ENCODE measurements at regions not wholly inside any gene's neighbourhood (a gene's known extent, or its start where the extent isn't known, plus 50 kb on each side); places are given as distances from the start of the nearest gene placed in this dataset.

GRCh38 chr12:42854826-42855225 lies 265.3 kb upstream of the PRICKLE1 start:
- TF ChIP-seq, protein P1, sequence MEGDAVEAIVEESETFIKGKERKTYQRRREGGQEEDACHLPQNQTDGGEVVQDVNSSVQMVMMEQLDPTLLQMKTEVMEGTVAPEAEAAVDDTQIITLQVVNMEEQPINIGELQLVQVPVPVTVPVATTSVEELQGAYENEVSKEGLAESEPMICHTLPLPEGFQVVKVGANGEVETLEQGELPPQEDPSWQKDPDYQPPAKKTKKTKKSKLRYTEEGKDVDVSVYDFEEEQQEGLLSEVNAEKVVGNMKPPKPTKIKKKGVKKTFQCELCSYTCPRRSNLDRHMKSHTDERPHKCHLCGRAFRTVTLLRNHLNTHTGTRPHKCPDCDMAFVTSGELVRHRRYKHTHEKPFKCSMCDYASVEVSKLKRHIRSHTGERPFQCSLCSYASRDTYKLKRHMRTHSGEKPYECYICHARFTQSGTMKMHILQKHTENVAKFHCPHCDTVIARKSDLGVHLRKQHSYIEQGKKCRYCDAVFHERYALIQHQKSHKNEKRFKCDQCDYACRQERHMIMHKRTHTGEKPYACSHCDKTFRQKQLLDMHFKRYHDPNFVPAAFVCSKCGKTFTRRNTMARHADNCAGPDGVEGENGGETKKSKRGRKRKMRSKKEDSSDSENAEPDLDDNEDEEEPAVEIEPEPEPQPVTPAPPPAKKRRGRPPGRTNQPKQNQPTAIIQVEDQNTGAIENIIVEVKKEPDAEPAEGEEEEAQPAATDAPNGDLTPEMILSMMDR (IDR thresholded peaks at IDR 0.05) = no peak
- TF ChIP-seq POLR2A (IDR thresholded peaks at IDR 0.05) = no peak
